ENCODE measurements at regions not wholly inside any gene's neighbourhood (a gene's known extent, or its start where the extent isn't known, plus 50 kb on each side); places are given as distances from the start of the nearest gene placed in this dataset.

- no peak for TF ChIP-seq CTCF (IDR thresholded peaks at IDR 0.05)
- TF ChIP-seq SIN3A (IDR thresholded peaks at IDR 0.05; ENCODE audit: borderline replicate concordance, low read depth, low read length), result no peak
- no peak for TF ChIP-seq EP300 (IDR thresholded peaks at IDR 0.05; ENCODE audit: borderline replicate concordance in 1 of 2, low read depth in 1 of 2, low read length in 1 of 2)
- no peak for TF ChIP-seq NFIC (IDR thresholded peaks at IDR 0.05; ENCODE audit: borderline replicate concordance)
These were observed 406.9 kb downstream of the LIG4 start for GRCh38 chr13:107808389-107808788.
